Esophagus muscularis mucosa (tissue), 4 donors: ENCODE measurements at regions not wholly inside any gene's neighbourhood (a gene's known extent, or its start where the extent isn't known, plus 50 kb on each side); places are given as distances from the start of the nearest gene placed in this dataset.

ENCODE experiments used
- DNase-seq: peaks from one replicate; pipeline ENCODE4 v3.0.0-alpha.2; 2017; ENCODE audit errors: extremely low spot score
- H3K27ac ChIP-seq, 4 donors: fragments of 200-600 bp; sonication (generic); replicated peaks in 1 of 4; 1 replicate in 3 of 4; 2 replicates in 1 of 4; pipeline ENCODE4 v1.5.1; 2016 to 2019; ENCODE audit warnings: mild to moderate bottlenecking in 1 of 4
- H3K27me3 ChIP-seq, 4 donors: fragments of 200-600 bp; sonication (generic); one replicate each; pipeline versions ENCODE4 v1.5.1 to v1.6.0; 2016 to 2019
- H3K36me3 ChIP-seq, 4 donors: fragments of 200-600 bp; sonication (generic); one replicate each; pipeline ENCODE4 v1.5.1; 2016 to 2019
- H3K4me1 ChIP-seq, 4 donors: fragments of 200-600 bp; sonication (generic); one replicate each; pipeline ENCODE4 v1.5.1; 2016 to 2019
- H3K4me3 ChIP-seq, 4 donors: fragments of 200-600 bp; sonication (generic); 1 replicate in 2 of 4; 2 replicates in 2 of 4; pipeline ENCODE4 v1.5.1; 2016 to 2019; ENCODE audit warnings: mild to moderate bottlenecking in 4 of 4, moderate library complexity in 1 of 4
- H3K9me3 ChIP-seq, 4 donors: fragments of 200-600 bp; sonication (generic); 1 replicate in 3 of 4; 2 replicates in 1 of 4; pipeline ENCODE4 v1.5.1; 2016 to 2019
- CTCF ChIP-seq, 3 experiments: fragments of 200-600 bp in 2 of 3; fragments of 450-650 bp in 1 of 3; sonication (generic) in 2 of 3; IDR thresholded peaks; one replicate each; pipeline ENCODE4 v1.5.1; 2017 to 2019; ENCODE audit warnings: antibody characterized with exemption in 3 of 3, mild to moderate bottlenecking in 2 of 3, moderate library complexity in 1 of 3
- EP300 ChIP-seq: sonication (generic); formaldehyde crosslinking; IDR thresholded peaks from one replicate; pipeline ENCODE4 v1.6.1; 2017; ENCODE audit warnings: antibody characterized with exemption
- POLR2A ChIP-seq: fragments of 450-650 bp; IDR thresholded peaks from one replicate; pipeline ENCODE4 v1.6.1; 2017; ENCODE audit warnings: antibody characterized with exemption, moderate library complexity, mild to moderate bottlenecking, low read depth
- POLR2AphosphoS5 ChIP-seq, 2 donors: sonication (generic); formaldehyde crosslinking; IDR thresholded peaks; one replicate each; pipeline ENCODE4 v1.6.1; 2017; ENCODE audit warnings: antibody characterized with exemption in 2 of 2
- WGBS: methylation state at CpG from one replicate; pipeline ENCODE4 v1.1.5; 2018; 5-methylcytosine and 5-hydroxymethylcytosine counted together
- intact Hi-C: fragments of 100-400 bp; cut with DNase I; formaldehyde crosslinking; loops from one replicate; pipeline ENCODE4 v1.15.1; 2023

- TF ChIP-seq EP300 (no peak), POLR2AphosphoS5 (IDR thresholded peaks at IDR 0.05) (no peak), POLR2A (no peak), CTCF (IDR thresholded peaks at IDR 0.05) (no peak)
- Histone ChIP-seq H3K4me1 (no peaks in the 10 kb centered on the region), H3K9me3 (no peaks in the 10 kb centered on the region), H3K27ac (no peak overlapping the region), H3K4me3 (no peak overlapping the region), H3K27me3 (no peaks in the 10 kb centered on the region), H3K36me3 (no peaks in the 10 kb centered on the region)
- DNase-seq: no peak
- intact Hi-C loops: no loop called here
- 72% methylated on average over 2 of the region's 2 CpGs for WGBS
These were observed 120.3 kb upstream of the CADPS start for GRCh38 chr3:62995530-62995929.

DNA sequence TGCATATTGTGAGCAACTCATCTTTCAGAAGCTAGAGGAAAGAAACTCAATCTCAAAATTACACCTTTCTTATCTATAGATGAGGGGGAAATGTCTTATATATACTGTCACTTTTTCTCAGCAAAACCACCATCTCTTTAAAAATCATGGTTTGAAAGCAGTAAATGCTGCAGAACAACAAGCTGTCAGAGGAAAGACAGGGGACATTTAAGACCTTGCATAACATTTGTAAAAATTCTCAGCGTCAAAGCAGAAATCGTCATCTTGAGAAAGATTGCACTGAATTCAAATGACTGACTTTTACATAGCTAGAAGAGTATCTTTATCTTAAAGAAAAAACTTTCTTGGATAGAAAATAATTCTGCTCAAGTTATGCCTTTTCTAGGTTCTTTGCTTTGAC, 122.2 kb upstream of the CADPS start:
- TF ChIP-seq POLR2AphosphoS5 (IDR thresholded peaks at IDR 0.05) (no peak), CTCF (IDR thresholded peaks at IDR 0.05) (no peak), EP300 (no peak), POLR2A (no peak)
- no peaks in the 10 kb centered on the region for H3K9me3 ChIP-seq
- intact Hi-C loops: no loop called here
- no peaks in the 10 kb centered on the region for H3K36me3 ChIP-seq
- no peak for DNase-seq
- no peak overlapping the region for H3K27ac ChIP-seq
- H3K27me3 ChIP-seq: no peaks in the 10 kb centered on the region
- 98% methylated on average over 2 of the region's 2 CpGs for WGBS
- no peaks in the 10 kb centered on the region for H3K4me1 ChIP-seq
- H3K4me3 ChIP-seq: no peak overlapping the region

- TF ChIP-seq EP300 (no peak), POLR2AphosphoS5 (IDR thresholded peaks at IDR 0.05) (no peak), CTCF (IDR thresholded peaks at IDR 0.05) (no peak), POLR2A (no peak)
- H3K4me1 ChIP-seq: no peaks in the 10 kb centered on the region
- peaks cover 0 to 8% (median 0%) of the 10 kb centered on the region in 4 donors for H3K9me3 ChIP-seq
- H3K4me3 ChIP-seq: no peak overlapping the region
- WGBS: 21% methylated on average over 2 of the region's 2 CpGs
- no peak overlapping the region for H3K27ac ChIP-seq
- no peaks in the 10 kb centered on the region for H3K27me3 ChIP-seq
- no peaks in the 10 kb centered on the region for H3K36me3 ChIP-seq
- intact Hi-C loops: no loop called here
- no peak for DNase-seq
These were observed 123.9 kb upstream of the CADPS start for GRCh38 chr3:62999158-62999557.

DNA sequence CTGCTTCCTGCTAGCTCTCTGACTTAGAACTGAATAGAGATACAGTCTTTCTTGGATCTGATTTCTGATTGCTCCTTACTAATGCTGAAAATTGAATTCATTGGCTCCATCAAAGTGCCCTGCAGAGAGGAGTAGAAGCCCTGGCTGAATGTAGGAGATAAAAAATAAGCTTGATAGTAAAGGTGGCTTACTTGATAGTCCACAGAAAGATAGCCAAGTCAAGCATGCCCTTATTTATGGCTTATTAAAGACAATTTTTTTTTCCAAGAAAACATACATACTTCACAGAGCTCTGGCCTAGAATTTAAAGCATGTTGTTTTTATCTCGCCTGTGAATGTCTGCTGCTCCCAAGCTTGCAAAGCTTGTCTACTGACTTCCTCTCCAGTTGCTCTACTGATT, 124.6 kb upstream of the CADPS start:
- WGBS: 48% methylated on average over 1 of the region's 1 CpG

More for the DNA sequence above, 124.6 kb upstream of the CADPS start:
- no peaks in the 10 kb centered on the region for H3K27me3 ChIP-seq
- no peaks in the 10 kb centered on the region for H3K36me3 ChIP-seq
- no peak for DNase-seq
- TF ChIP-seq POLR2AphosphoS5 (IDR thresholded peaks at IDR 0.05) (no peak), POLR2A (no peak), EP300 (no peak), CTCF (IDR thresholded peaks at IDR 0.05) (no peak)
- no peak overlapping the region for H3K27ac ChIP-seq
- H3K4me3 ChIP-seq: no peak overlapping the region
- H3K9me3 ChIP-seq: peaks cover 0 to 8% (median 0%) of the 10 kb centered on the region in 4 donors
- H3K4me1 ChIP-seq: no peaks in the 10 kb centered on the region
- intact Hi-C loops: no loop called here
